Erythroblast (primary cell): ENCODE measurements at regions not wholly inside any gene's neighbourhood (a gene's known extent, or its start where the extent isn't known, plus 50 kb on each side); places are given as distances from the start of the nearest gene placed in this dataset.
"Not testable (repeated sequence)": the region's sequence is repeated elsewhere in the genome, so short reads cannot be mapped to it uniquely, and the experiment has no call there.

ENCODE experiments used
- DNase-seq, 2 experiments: peaks; one replicate each; lab custom pipeline; 2025; lab: John Stamatoyannopoulos, UW
- GATA1 ChIP-seq: IDR thresholded peaks from 2 replicates; pipeline ENCODE4 v1.6.1; 2011; ENCODE audit warnings: low read depth, mild to moderate bottlenecking, control low read depth, low read length, moderate library complexity
- POLR2A ChIP-seq: IDR thresholded peaks from 2 replicates; pipeline ENCODE4 v1.6.1; 2011; ENCODE audit warnings: mild to moderate bottlenecking, low read length

DNA sequence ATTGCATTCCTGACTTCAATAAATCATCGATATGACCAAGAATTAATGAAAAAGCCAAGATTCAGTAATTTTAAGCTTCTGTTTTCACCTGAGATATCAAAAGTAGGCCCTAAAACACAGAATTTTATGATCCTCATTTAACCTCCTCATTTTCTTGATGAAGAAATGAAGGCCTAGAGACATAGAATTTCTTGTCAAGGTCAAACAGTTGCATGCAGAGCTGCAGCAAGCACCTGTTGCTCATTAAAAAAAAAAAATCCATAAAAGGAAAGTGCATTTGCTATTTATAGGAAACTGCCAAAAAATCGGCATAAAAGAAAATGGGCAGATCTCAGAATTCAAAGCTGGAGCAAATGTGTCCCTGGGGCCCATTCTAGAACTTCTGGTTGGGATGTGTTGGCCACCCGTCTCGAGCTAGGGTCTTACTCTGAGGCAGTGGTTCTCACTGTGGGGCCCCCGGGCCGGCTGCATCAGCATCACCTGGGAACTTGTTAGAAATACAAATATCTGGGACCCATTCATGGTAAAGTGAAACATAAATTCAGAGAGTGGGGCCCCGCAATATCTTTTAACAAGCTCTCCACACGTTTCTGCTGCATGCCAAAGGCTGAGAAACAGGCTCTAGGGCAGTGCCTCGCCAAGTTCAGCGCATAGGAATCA lies 224.7 kb upstream of the UBL3 start:
- DNase-seq, result no peak
- TF ChIP-seq POLR2A (no peak), GATA1 (no peak)

DNA sequence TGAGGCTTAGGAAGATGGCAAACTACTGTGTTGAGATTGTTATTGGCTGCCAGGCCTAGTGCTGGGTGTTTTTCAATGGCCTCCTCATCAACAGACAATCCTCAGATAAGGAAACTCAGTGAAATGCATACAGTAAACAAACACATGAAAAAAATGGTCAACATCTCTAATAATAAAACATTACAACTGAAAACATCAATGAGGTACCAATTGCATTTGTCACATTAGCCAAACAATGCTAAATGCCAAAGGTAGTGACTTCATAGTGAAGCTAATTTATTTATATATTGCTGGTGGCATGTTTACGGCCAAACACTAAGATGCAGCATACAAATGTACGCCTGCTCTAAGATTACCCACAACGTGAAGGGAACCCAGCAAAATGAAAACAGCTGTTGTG lies 224.0 kb upstream of the UBL3 start:
- no peak for DNase-seq
- no peak for TF ChIP-seq POLR2A
- TF ChIP-seq GATA1, result no peak

DNA sequence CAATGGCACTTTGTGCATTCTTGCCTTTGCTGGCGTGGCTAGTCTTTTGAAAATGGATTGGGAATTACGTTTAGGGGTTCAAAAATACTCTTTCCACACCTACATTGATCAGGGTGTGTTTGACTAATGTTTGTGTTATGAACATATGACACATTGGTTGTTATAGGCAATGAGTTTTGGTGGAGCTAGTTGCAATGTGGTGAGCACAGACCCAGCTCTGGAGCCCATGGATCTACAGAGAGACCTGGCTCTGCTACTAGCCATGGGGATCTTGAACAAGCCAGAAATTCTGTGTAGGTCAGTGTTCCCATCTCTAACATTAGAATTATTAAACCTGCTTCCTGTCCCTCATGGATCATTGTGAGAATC lies 222.4 kb upstream of the UBL3 start:
- no peak for DNase-seq
- no peak for TF ChIP-seq POLR2A
- no peak for TF ChIP-seq GATA1

DNA sequence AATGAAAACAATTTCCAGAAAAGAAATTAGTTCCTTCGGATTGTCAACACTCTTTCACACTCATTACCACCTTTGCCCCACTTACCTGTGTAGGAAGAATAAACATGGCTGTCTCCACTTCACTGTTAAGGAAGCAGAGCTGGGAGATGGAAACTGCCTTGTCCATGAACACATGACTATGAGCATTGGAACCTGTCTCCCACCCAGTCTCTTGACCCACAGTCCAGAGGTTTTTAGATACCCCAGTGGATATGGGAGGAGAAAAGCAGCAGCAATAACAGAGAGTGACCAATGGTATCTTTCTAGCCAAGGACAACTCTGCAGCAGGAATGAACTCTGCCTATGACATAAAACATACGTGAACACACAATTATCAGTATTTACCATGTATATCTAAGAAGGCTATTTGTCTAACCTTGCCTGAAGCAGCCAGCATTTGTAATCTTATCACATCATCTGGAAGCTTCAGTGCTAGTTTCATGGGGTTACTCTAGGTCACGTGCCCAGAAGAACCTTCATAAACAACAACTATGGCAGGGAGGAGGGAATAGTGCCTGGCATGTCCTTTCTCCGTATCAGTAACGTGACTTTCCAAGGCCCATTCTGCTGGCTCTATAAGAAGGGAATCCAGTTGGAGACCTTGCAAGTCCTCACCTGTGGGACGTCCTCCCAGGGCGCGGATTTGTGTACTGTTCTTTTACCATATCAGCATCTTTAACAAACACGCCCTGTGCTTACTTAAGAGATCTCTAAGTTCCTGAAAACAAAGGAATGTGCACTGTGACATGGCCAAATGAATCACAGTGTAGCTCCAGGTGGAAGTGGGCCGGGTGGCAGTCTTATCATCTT lies 221.8 kb upstream of the UBL3 start:
- no peak for TF ChIP-seq POLR2A
- no peak for TF ChIP-seq GATA1

DNA sequence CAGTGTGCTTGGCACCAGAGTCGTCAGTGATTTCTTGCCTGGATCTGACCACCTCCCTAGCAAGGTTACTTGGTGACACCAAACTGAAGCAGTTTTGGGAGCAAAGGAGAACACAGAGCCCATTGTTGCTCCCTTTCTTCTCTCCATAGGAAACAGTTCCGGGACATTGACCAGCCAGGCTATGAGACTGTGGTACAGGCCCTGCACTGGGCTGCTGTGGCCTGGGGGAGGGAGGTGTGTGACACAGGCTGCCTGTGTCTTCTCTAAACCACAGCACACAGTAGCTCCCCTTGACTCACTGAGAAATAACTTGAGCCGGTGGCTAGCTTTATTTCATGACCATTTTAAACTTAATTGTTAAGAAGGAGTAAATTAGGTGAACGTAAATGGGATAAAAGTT lies 214.8 kb upstream of the UBL3 start:
- no peak for DNase-seq
- TF ChIP-seq POLR2A (no peak), GATA1 (no peak)

More for the DNA sequence above, 221.8 kb upstream of the UBL3 start:
- peak; percentile 68 to 90 for DNase-seq

DNA sequence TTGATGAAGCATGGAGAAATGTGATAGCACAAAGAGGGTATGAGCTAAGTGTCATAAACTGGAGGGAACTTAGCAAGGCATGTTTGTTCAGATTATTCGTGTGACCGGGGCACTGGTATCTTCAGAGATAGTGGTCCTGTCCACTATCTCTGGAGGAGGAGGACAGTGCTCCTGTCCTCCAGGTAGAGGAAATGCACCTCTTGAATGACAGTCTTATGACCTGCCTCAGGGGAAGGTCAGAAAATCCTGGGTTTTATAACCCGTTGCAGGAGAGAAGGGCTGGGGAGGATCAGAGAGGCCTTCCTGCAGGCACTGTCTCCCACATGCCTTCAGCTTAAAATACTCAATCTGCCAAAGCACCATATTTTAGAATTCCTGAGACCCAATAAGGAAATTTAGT lies 213.5 kb upstream of the UBL3 start:
- TF ChIP-seq GATA1 (no peak), POLR2A (no peak)
- no peak for DNase-seq

DNA sequence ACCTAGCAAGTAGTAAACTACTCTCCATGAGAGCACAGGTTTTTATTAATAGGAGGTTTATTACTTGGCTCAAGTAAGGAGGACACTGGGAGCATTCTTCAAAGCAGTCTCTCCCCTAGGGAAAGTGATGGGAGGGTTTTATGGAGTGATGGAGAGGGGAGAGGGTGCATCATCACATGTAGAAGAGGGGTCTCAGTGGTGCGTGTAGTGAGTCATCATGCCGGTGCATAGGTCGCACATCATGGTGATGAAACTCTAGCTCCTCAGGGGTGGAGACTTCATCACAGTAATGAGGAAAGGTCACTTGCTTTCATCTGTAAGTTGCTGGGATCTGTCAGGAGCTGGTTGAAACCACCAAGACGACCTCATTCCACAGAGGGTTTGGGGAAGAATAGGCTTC lies 210.8 kb upstream of the UBL3 start:
- no peak for TF ChIP-seq GATA1
- no peak for TF ChIP-seq POLR2A
- no peak for DNase-seq

DNA sequence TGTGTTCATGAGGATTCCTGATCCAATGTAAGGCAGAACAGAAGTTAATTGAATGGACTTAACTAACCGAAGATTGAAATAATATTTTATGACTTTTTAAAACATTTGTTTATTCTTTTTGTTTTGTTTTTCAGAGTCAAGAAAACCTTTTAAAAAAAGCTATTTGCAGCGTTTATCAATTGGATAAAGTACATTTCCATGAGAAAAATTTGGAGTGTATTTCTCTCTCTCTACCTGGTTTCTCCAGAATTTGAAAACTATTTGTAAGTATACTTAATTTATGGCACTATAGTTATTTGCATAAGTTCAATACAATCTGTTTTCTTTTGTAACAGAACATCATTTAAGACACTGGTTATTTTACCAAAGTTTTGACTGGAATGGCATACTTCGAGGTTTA lies 208.0 kb upstream of the UBL3 start:
- DNase-seq, result no peak

DNA sequence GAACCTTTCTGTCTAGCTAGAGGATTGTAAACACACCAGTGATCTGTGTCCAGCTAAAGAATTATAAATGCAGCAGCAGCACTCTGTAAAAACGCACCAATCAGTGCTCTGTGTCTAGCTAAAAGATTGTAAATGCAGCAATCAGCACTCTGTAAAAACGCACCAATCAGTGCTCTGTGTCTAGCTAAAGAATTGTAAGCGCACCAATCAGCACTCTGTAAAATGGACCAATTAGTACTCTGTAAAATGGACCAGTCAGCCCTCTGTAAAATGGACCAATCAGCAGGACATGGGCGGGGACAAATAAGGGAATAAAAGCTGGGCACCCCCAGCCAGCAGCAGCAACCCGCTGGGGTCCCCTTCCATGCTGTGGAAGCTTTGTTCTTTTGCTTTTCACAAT lies 204.1 kb upstream of the UBL3 start:
- not testable (repeated sequence) for DNase-seq

More for the DNA sequence above, 208.0 kb upstream of the UBL3 start:
- TF ChIP-seq POLR2A (no peak), GATA1 (no peak)

DNA sequence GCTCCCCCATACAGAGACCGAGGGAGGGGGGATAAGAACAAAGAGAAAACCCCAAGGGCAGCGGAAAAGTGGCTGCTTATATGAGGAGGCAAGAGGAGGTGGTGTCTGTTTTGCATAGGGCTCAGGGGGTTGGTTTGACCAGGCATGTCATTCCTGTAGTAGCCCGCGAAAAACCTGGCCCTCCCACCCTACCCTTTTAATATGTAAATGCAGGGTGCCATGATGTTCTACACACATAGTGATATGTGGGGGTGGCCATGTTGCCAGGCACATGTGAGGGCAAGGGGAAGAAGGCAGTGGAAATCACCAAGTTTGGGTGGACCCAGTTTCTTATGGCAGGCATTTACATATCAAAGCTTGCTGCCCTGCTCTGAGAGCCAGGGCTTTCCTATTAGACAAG lies 203.5 kb upstream of the UBL3 start:
- TF ChIP-seq GATA1 (no peak), POLR2A (no peak)
- DNase-seq, result no peak

DNA sequence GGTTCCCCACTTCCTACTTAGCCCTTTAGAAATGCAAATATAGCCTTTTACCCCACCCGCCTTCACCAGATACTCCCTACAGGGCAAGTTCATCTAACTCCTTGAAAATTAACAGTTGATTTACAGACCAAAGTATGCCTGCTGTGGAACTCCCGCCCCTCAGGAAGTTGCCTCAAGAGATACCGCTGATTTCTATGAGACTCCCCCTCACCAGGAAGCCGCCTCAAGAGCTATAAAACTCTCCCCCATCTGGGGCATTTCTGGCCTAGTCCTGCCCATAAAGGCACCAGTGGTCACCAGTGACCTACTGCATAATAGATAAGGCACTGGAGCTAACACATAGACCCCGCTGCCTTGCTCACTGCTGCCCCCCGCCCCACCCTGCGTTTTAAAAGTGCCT lies 201.7 kb upstream of the UBL3 start:
- DNase-seq, result no peak
- TF ChIP-seq GATA1, result no peak
- no peak for TF ChIP-seq POLR2A

DNA sequence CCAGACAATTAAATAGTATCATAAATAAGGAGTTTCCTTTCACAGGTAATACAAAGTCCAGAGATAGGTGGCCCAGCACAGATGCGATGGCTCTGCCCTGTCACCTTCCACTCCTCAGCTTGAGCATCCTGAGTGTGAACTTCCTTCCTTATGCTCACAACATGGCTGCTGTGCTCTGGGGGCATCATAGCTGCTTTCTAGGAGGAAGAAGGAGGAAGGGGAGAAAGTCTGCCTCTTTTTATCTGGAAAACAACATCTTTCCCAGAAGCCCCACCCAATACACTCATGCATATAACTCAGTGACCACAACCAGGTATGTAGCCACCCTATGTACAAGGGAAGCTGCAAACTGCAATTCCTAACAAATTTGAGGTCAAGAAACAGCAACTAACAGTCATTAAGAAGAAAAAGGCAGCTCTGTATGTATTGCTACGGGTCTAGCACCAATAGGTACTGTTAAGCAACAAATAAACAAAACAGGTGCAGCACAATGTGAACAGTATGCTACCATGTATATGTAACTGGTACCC lies 201.2 kb upstream of the UBL3 start:
- DNase-seq, result no peak
- no peak for TF ChIP-seq POLR2A
- TF ChIP-seq GATA1, result no peak

DNA sequence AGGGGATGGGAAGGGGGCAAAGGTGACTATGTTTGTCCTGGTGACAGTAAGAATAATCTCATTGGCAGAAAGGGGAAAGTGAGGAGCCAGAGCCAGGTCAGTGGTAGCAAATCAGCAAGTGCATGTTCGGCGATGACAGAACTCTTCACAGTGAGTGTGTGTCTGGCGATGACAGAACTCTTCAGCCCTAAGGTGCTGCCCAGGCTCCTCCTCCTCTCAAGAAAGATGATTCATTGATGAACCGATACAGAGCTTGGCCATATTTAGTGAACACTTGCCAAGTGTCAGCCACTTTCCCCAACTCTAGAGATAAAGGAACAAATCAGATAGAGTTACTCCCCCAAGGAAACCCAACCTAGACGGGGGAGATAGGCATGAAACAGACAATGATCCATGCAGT lies 199.3 kb upstream of the UBL3 start:
- TF ChIP-seq POLR2A (no peak), GATA1 (no peak)
- peak; percentile 12 to 30 for DNase-seq

DNA sequence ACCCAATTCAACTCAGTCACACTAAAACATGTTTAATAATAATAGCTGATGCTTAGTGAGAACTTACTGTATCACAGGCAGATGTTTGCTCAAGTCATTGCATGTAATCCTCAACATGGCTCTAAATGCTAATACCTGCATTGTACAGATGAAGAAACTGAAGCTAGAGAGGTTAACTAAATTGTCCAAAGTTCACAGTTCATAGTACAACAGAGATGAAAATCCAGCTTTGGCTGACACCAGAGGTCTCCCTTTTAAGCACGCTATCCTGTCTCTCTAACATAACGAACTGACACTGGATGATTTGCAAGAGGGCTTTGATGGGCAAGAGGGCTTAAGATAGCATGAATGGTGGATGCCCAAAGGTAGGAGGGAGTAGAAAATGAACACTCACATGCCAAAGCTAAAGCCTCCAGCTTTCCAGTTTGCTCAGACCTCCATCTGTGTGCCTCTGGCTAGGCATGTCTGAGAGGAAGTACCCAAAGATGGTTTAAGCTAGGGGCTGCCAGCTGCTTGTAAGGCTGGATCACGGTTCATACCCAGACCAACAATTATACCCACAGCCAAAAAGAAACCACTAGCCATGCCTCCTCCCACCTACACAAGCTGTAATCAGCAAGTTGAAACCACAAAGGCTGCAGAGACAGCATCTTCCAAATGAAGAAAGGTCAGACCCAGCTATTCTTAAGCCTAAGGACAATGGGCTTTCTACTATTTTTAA lies 196.9 kb upstream of the UBL3 start:
- DNase-seq, result no peak
- TF ChIP-seq GATA1, result no peak
- no peak for TF ChIP-seq POLR2A
